ENCODE measurements at regions not wholly inside any gene's neighbourhood (a gene's known extent, or its start where the extent isn't known, plus 50 kb on each side); places are given as distances from the start of the nearest gene placed in this dataset.

GRCh38 chr14:65360144-65360784, 52.3 kb upstream of the FUT8 start:
- TF ChIP-seq, protein P1, sequence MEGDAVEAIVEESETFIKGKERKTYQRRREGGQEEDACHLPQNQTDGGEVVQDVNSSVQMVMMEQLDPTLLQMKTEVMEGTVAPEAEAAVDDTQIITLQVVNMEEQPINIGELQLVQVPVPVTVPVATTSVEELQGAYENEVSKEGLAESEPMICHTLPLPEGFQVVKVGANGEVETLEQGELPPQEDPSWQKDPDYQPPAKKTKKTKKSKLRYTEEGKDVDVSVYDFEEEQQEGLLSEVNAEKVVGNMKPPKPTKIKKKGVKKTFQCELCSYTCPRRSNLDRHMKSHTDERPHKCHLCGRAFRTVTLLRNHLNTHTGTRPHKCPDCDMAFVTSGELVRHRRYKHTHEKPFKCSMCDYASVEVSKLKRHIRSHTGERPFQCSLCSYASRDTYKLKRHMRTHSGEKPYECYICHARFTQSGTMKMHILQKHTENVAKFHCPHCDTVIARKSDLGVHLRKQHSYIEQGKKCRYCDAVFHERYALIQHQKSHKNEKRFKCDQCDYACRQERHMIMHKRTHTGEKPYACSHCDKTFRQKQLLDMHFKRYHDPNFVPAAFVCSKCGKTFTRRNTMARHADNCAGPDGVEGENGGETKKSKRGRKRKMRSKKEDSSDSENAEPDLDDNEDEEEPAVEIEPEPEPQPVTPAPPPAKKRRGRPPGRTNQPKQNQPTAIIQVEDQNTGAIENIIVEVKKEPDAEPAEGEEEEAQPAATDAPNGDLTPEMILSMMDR (IDR thresholded peaks at IDR 0.05), result no peak
- TF ChIP-seq KDM1A (IDR thresholded peaks at IDR 0.05; ENCODE audit: low read depth), result no peak
- TF ChIP-seq RFX5 (IDR thresholded peaks at IDR 0.05), result no peak

Measured in A549 (cell line).